CD4-positive, alpha-beta T cell (primary cell): ENCODE measurements at regions not wholly inside any gene's neighbourhood (a gene's known extent, or its start where the extent isn't known, plus 50 kb on each side); places are given as distances from the start of the nearest gene placed in this dataset.

ENCODE experiments used
- ATAC-seq: fragments of 200-7000 bp; cut with Tn5 transposase; one replicate; pipeline ENCODE4 v1.10.0; 2022; ENCODE audit warnings: mild to moderate bottlenecking; ENCODE audit not compliant: poor library complexity
- CTCF ChIA-PET: fragments of 350-600 bp; sonication (Branson Sonifier 250); formaldehyde crosslinking; loops from one replicate; lab custom pipeline; 2021; ENCODE audit warnings: antibody characterized with exemption, inconsistent platforms; lab: Charles Lee
- POLR2A ChIA-PET: fragments of 350-600 bp; sonication (Branson Sonifier 250); formaldehyde crosslinking; loops from one replicate; lab custom pipeline; 2021; ENCODE audit warnings: antibody characterized with exemption, inconsistent platforms; lab: Charles Lee
- DNase-seq, 14 experiments: peaks; one replicate each; pipeline ENCODE4 v3.0.0-alpha.2; 2013 to 2020; ENCODE audit warnings: mixed read lengths in 2 of 14
- H3K27ac ChIP-seq, 2 donors: one replicate each; pipeline versions ENCODE4 v1.5.1 to v1.7.0; 2013; ENCODE audit warnings: low read length in 2 of 2, low read depth in 1 of 2, mild to moderate bottlenecking in 1 of 2
- H3K27me3 ChIP-seq, 2 experiments: 1 replicate in 1 of 2; 2 replicates in 1 of 2; pipeline versions ENCODE4 v1.6.1 to v1.7.0; 2013; ENCODE audit warnings: low read length in 2 of 2, control low read depth in 1 of 2, mild to moderate bottlenecking in 1 of 2, moderate library complexity in 1 of 2; ENCODE audit not compliant: insufficient read depth in 2 of 2, control insufficient read depth in 1 of 2
- H3K36me3 ChIP-seq: one replicate; pipeline ENCODE4 v1.6.1; 2013; ENCODE audit warnings: low read length, control low read depth; ENCODE audit not compliant: insufficient read depth
- H3K4me1 ChIP-seq: one replicate; pipeline ENCODE4 v1.6.1; 2013; ENCODE audit warnings: low read length, control low read depth; ENCODE audit not compliant: insufficient read depth
- H3K4me3 ChIP-seq: one replicate; pipeline ENCODE4 v1.5.1; 2013; ENCODE audit warnings: mild to moderate bottlenecking, low read length, moderate library complexity
- H3K9me3 ChIP-seq, 2 experiments: 1 replicate in 1 of 2; 2 replicates in 1 of 2; pipeline versions ENCODE4 v1.6.1 to v1.7.0; 2013; ENCODE audit warnings: low read length in 2 of 2, mild to moderate bottlenecking in 2 of 2, control low read depth in 1 of 2, moderate library complexity in 1 of 2; ENCODE audit not compliant: control insufficient read depth in 1 of 2, insufficient read depth in 1 of 2
- H3K27ac Mint-ChIP-seq: one replicate; pipeline ENCODE4 v1.8.0; 2020; ENCODE audit warnings: mixed read lengths
- H3K27me3 Mint-ChIP-seq: one replicate; pipeline ENCODE4 v1.8.0; 2021; ENCODE audit warnings: mixed read lengths
- H3K36me3 Mint-ChIP-seq: one replicate; pipeline ENCODE4 v1.8.0; 2021; ENCODE audit warnings: low read depth, mixed read lengths
- H3K4me1 Mint-ChIP-seq: one replicate; pipeline ENCODE4 v1.8.0; 2021; ENCODE audit warnings: low read depth, mixed read lengths
- H3K4me3 Mint-ChIP-seq: one replicate; pipeline ENCODE4 v1.8.0; 2020; ENCODE audit warnings: mild to moderate bottlenecking, mixed read lengths
- H3K9me3 Mint-ChIP-seq: one replicate; pipeline ENCODE4 v1.8.0; 2020; ENCODE audit warnings: mixed read lengths
- intact Hi-C, 2 experiments: fragments of 100-400 bp; cut with DNase I in 1 of 2; cut with micrococcal nuclease in 1 of 2; formaldehyde crosslinking; loops; one replicate each; pipeline versions ENCODE4 v1.15.1 to v1.9.0; 2023 to 2025; cut with DNase I, micrococcal nuclease
- TF ChIP-seq, protein P1 (sequence below): fragments of 200-600 bp; IDR thresholded peaks from one replicate; pipeline ENCODE4 v1.8.0; 2022; ENCODE audit warnings: antibody characterized with exemption, mild to moderate bottlenecking

DNA sequence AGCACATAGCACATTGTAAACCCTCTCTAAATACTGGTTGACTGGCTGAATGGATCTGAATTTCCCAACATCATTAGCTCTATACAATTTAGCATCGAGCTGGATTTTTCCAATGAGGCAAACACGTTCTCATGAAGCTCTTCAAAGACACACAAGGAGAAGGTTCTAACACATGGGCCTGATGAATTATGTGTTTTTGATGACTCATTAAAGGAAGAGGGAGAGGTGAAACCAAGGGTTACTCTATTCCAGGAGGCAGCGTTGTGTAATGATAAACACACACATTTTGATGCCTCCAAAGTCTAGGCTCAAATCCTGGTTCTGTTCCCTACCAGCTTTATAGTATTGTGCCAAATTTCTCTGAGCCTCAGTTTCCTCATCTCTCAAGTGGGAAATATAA is 84.3 kb downstream of the PFDN4 start:
- H3K27me3 Mint-ChIP-seq: peaks cover 35% of the 10 kb centered on the region
- H3K4me1 Mint-ChIP-seq: no peaks in the 10 kb centered on the region

DNA sequence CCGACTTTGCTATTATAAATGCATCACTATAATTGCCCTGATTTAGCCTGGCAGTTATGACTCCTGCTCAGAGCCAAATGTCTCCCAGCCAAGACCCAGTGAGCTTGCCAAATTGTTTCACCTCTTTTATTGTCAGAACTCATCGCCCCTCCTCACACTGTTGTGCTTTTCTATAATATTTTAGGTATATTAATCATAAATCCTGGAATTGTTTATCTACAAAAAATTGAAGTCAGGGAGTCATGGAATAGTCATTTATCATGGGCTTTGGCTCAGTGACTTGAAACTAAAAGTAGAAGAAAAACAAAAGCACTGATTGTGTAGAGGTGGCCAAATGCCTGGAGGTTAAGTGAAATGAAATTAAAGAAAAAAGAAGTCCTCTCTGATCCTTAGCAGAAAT is 85.6 kb downstream of the PFDN4 start:
- no peaks in the 10 kb centered on the region for H3K27me3 ChIP-seq
- no peak for ATAC-seq
- CTCF ChIA-PET: no interaction called here
- Mint-ChIP-seq H3K36me3 (no peaks in the 10 kb centered on the region), H3K9me3 (no peaks in the 10 kb centered on the region), H3K4me1 (no peaks in the 10 kb centered on the region), H3K27ac (no peak overlapping the region), H3K27me3 (peaks cover 45% of the 10 kb centered on the region), H3K4me3 (no peak overlapping the region)
- H3K36me3 ChIP-seq: no peaks in the 10 kb centered on the region
- TF ChIP-seq, protein P1, sequence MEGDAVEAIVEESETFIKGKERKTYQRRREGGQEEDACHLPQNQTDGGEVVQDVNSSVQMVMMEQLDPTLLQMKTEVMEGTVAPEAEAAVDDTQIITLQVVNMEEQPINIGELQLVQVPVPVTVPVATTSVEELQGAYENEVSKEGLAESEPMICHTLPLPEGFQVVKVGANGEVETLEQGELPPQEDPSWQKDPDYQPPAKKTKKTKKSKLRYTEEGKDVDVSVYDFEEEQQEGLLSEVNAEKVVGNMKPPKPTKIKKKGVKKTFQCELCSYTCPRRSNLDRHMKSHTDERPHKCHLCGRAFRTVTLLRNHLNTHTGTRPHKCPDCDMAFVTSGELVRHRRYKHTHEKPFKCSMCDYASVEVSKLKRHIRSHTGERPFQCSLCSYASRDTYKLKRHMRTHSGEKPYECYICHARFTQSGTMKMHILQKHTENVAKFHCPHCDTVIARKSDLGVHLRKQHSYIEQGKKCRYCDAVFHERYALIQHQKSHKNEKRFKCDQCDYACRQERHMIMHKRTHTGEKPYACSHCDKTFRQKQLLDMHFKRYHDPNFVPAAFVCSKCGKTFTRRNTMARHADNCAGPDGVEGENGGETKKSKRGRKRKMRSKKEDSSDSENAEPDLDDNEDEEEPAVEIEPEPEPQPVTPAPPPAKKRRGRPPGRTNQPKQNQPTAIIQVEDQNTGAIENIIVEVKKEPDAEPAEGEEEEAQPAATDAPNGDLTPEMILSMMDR: no peak
- no peak overlapping the region for H3K27ac ChIP-seq
- H3K4me3 ChIP-seq: no peak overlapping the region
- intact Hi-C loops: no loop called here
- H3K9me3 ChIP-seq: no peaks in the 10 kb centered on the region
- POLR2A ChIA-PET: no interaction called here
- no peaks in the 10 kb centered on the region for H3K4me1 ChIP-seq
- DNase-seq: no peak

More for the DNA sequence above, 84.3 kb downstream of the PFDN4 start:
- ATAC-seq (no peak), DNase-seq (no peak)
- Mint-ChIP-seq H3K9me3 (no peaks in the 10 kb centered on the region), H3K36me3 (no peaks in the 10 kb centered on the region), H3K27ac (no peak overlapping the region), H3K4me3 (no peak overlapping the region)
- Histone ChIP-seq H3K4me1 (no peaks in the 10 kb centered on the region), H3K4me3 (no peak overlapping the region), H3K36me3 (no peaks in the 10 kb centered on the region), H3K9me3 (no peaks in the 10 kb centered on the region), H3K27me3 (no peaks in the 10 kb centered on the region), H3K27ac (no peak overlapping the region)
- ChIA-PET CTCF (interaction anchor here (1.0 kb wide), 1 partner anchor 10 kb away, joined by 3 read pairs; no protein-coding TSS in a partner anchor), POLR2A (no interaction called here)
- intact Hi-C loops: no loop called here
- TF ChIP-seq, protein P1: no peak

DNA sequence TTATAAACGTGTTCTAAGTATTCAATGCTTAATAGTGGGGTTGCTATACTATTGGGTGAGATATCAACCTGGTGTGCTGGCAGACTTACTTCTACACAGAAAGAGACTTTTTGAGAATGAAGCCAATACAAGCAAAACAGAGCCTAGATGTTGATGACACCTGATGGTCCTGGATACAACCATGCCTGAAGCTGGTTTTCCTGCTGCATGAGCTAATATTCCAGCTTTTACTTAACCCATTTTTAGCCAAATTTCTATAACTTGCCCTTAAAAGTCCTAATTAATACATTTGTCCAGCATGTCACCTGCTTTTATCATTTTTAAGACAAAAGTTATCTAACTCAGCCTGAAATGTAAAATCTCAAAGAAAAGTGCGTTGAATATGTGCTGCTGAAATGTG is 86.2 kb downstream of the PFDN4 start:
- no peak overlapping the region for H3K27ac Mint-ChIP-seq
- peaks cover 46% of the 10 kb centered on the region for H3K27me3 Mint-ChIP-seq
- ATAC-seq: no peak
- H3K4me3 ChIP-seq: no peak overlapping the region
- H3K9me3 ChIP-seq: no peaks in the 10 kb centered on the region
- TF ChIP-seq, protein P1: no peak
- H3K27ac ChIP-seq: no peak overlapping the region
- no peaks in the 10 kb centered on the region for H3K36me3 ChIP-seq
- ChIA-PET POLR2A (no interaction called here), CTCF (no interaction called here)
- no peaks in the 10 kb centered on the region for H3K9me3 Mint-ChIP-seq
- no peaks in the 10 kb centered on the region for H3K27me3 ChIP-seq
- no peak overlapping the region for H3K4me3 Mint-ChIP-seq
- no peaks in the 10 kb centered on the region for H3K4me1 ChIP-seq
- H3K36me3 Mint-ChIP-seq: no peaks in the 10 kb centered on the region
- no peak for DNase-seq
- intact Hi-C loops: no loop called here
- H3K4me1 Mint-ChIP-seq: no peaks in the 10 kb centered on the region
